ENCODE measurements at regions not wholly inside any gene's neighbourhood (a gene's known extent, or its start where the extent isn't known, plus 50 kb on each side); places are given as distances from the start of the nearest gene placed in this dataset.
A peak's percentile ranks its signal among the peaks of the same experiment; 100 is the strongest.

DNA sequence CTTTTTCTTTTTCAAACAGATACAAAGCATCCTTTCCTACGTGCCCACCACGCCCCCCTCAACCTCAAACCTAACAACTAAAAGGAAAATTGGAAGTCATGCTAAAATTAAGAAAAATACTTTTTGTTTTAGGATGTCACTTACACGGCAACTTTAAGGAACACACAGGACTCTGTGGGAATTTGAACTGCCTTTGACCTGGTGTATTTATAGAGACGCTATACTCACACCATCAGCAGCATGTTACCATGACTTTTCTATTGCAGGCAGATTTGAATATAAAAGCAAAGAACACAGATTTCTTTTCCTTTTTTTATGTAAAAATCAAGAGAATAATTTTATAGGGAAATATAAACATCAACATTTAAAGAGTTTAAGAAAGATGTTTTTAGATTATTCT, 198.2 kb downstream of the SIPA1L2 start:
- Mint-ChIP-seq H3K27ac (no peak overlapping the region), H3K36me3 (ENCODE audit: low read depth) (peaks cover 70% of the 10 kb centered on the region), H3K4me3 (no peak overlapping the region), H3K9me3 (no peaks in the 10 kb centered on the region), H3K4me1 (peaks cover 9% of the 10 kb centered on the region), H3K27me3 (ENCODE audit: insufficient read depth) (no peaks in the 10 kb centered on the region)
- no peak overlapping the region for H3K27ac ChIP-seq (ENCODE audit: low read depth, low read length)
- H3K9ac ChIP-seq (ENCODE audit: extremely low read depth, low read length, poor library complexity, severe bottlenecking), result no peak overlapping the region
- TF ChIP-seq, protein P1, sequence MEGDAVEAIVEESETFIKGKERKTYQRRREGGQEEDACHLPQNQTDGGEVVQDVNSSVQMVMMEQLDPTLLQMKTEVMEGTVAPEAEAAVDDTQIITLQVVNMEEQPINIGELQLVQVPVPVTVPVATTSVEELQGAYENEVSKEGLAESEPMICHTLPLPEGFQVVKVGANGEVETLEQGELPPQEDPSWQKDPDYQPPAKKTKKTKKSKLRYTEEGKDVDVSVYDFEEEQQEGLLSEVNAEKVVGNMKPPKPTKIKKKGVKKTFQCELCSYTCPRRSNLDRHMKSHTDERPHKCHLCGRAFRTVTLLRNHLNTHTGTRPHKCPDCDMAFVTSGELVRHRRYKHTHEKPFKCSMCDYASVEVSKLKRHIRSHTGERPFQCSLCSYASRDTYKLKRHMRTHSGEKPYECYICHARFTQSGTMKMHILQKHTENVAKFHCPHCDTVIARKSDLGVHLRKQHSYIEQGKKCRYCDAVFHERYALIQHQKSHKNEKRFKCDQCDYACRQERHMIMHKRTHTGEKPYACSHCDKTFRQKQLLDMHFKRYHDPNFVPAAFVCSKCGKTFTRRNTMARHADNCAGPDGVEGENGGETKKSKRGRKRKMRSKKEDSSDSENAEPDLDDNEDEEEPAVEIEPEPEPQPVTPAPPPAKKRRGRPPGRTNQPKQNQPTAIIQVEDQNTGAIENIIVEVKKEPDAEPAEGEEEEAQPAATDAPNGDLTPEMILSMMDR (conservative IDR thresholded peaks at IDR 0.05), result no peak
- H3K4me1 ChIP-seq (ENCODE audit: control insufficient read depth, insufficient read depth, low read length), result no peaks in the 10 kb centered on the region
- peaks cover 96% of the 10 kb centered on the region for H3K36me3 ChIP-seq (ENCODE audit: control insufficient read depth, insufficient read depth, low read length)
- no peak for DNase-seq
- whole genome bisulfite sequencing, 2 experiments (ENCODE audit: insufficient coverage in 1 of 2, insufficient read length in 1 of 2), result 96% methylated on average over 4 of the region's 4 CpGs; no CpG with 5 or more reads in 1 of the 2 experiments
- H3K27me3 ChIP-seq (ENCODE audit: control insufficient read depth, insufficient read depth, low read length, poor library complexity, severe bottlenecking), result no peaks in the 10 kb centered on the region
- H3K4me3 ChIP-seq (ENCODE audit: low read length), result no peak overlapping the region
- H3K9me3 ChIP-seq (ENCODE audit: control insufficient read depth, low read length), result no peaks in the 10 kb centered on the region

DNA sequence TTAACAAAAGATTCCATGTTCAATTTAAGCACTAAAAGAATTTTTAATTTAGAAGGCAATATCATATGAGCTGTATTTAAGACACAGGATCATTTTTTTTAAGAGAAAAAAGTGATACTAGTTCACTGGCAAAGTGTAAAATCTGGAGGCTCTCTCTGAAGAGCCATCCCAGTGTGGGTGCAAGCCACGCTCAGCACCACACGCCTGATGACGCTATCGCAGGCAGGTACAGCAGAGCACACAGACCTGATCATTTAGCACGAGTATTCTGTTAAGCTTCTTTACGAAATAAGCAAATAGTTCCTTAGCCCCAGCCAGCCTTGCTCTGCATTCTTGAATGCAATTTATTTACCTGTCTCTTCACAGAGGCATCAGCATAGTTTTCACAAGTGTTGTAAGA, 198.6 kb downstream of the SIPA1L2 start:
- peaks cover 7% of the 10 kb centered on the region for H3K4me1 Mint-ChIP-seq
- H3K27me3 Mint-ChIP-seq (ENCODE audit: insufficient read depth), result no peaks in the 10 kb centered on the region
- no peak overlapping the region for H3K27ac Mint-ChIP-seq
- Histone ChIP-seq H3K9me3 (ENCODE audit: control insufficient read depth, low read length) (no peaks in the 10 kb centered on the region), H3K4me1 (ENCODE audit: control insufficient read depth, insufficient read depth, low read length) (no peaks in the 10 kb centered on the region), H3K4me3 (ENCODE audit: low read length) (no peak overlapping the region), H3K27me3 (ENCODE audit: control insufficient read depth, insufficient read depth, low read length, poor library complexity, severe bottlenecking) (no peaks in the 10 kb centered on the region), H3K36me3 (ENCODE audit: control insufficient read depth, insufficient read depth, low read length) (peaks cover 95% of the 10 kb centered on the region), H3K27ac (ENCODE audit: low read depth, low read length) (no peak overlapping the region), H3K9ac (ENCODE audit: extremely low read depth, low read length, poor library complexity, severe bottlenecking) (no peak overlapping the region)
- 90 to 94% methylated on average over 5 to 6 of the region's 6 CpGs for WGBS, 2 experiments (ENCODE audit: insufficient coverage in 1 of 2, insufficient read length in 1 of 2)
- no peak for DNase-seq
- TF ChIP-seq, protein P1 (conservative IDR thresholded peaks at IDR 0.05), result no peak
- no peaks in the 10 kb centered on the region for H3K9me3 Mint-ChIP-seq
- H3K36me3 Mint-ChIP-seq (ENCODE audit: low read depth), result peaks cover 66% of the 10 kb centered on the region
- no peak overlapping the region for H3K4me3 Mint-ChIP-seq

DNA sequence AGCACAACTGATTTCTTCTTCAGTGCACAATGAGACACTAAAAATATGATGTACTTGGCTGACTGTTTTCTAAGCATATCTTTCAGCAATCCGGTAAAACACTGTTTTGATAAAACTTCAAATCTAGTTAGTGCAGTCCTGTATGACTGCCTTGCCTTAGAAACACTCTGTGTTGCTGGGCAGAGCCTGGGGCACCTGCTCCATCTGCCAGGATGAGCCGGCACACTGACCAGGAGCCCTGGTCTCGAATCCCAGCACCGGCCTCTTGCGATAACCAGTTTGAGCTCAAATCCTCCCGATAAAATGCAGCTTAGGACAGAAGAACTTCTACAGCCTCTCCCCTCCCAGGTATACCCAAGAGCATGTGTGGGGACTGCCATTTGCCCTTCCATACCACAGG, 199.5 kb downstream of the SIPA1L2 start:
- H3K36me3 ChIP-seq (ENCODE audit: control insufficient read depth, insufficient read depth, low read length), result peaks cover 94% of the 10 kb centered on the region
- H3K4me3 Mint-ChIP-seq, result no peak overlapping the region
- no peaks in the 10 kb centered on the region for H3K27me3 Mint-ChIP-seq (ENCODE audit: insufficient read depth)
- H3K4me1 Mint-ChIP-seq, result peaks cover 7% of the 10 kb centered on the region
- no peaks in the 10 kb centered on the region for H3K4me1 ChIP-seq (ENCODE audit: control insufficient read depth, insufficient read depth, low read length)
- H3K27ac Mint-ChIP-seq, result peak overlapping the region; percentile 46
- TF ChIP-seq, protein P1 (conservative IDR thresholded peaks at IDR 0.05), result no peak
- H3K9me3 Mint-ChIP-seq, result no peaks in the 10 kb centered on the region
- DNase-seq, result no peak
- no peak overlapping the region for H3K9ac ChIP-seq (ENCODE audit: extremely low read depth, low read length, poor library complexity, severe bottlenecking)
- no peak overlapping the region for H3K27ac ChIP-seq (ENCODE audit: low read depth, low read length)
- H3K9me3 ChIP-seq (ENCODE audit: control insufficient read depth, low read length), result no peaks in the 10 kb centered on the region
- H3K36me3 Mint-ChIP-seq (ENCODE audit: low read depth), result peaks cover 61% of the 10 kb centered on the region
- H3K27me3 ChIP-seq (ENCODE audit: control insufficient read depth, insufficient read depth, low read length, poor library complexity, severe bottlenecking), result no peaks in the 10 kb centered on the region
- WGBS, 2 experiments (ENCODE audit: insufficient coverage in 1 of 2, insufficient read length in 1 of 2), result 96 to 98% methylated on average over 6 of the region's 6 CpGs
- H3K4me3 ChIP-seq (ENCODE audit: low read length), result no peak overlapping the region

All from endodermal cell (in vitro differentiated cells).